Left kidney (tissue), 1 donor: ENCODE measurements at regions not wholly inside any gene's neighbourhood (a gene's known extent, or its start where the extent isn't known, plus 50 kb on each side); places are given as distances from the start of the nearest gene placed in this dataset.
"Not testable (repeated sequence)": the region's sequence is repeated elsewhere in the genome, so short reads cannot be mapped to it uniquely, and the experiment has no call there.

Experiments
- DNase-seq: peaks from one replicate; pipeline ENCODE4 v3.0.0-alpha.2; 2013

DNA sequence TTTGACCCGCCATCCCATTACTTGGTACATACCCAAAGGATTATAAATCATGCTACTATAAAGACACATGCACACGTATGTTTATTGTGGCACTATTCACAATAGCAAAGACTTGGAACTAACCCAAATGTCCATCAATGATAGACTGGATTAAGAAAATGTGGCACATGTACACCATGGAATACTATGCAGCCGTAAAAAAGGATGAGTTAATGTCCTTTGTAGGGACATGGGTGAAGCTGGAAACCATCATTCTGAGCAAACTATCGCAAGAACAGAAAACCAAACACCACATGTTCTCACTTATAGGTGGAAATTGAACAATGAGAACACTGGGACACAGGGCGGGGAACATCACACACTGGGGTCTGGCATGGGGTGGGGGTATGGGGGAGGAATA lies 57.1 kb upstream of the GMDS start:
- not testable (repeated sequence) for DNase-seq

DNA sequence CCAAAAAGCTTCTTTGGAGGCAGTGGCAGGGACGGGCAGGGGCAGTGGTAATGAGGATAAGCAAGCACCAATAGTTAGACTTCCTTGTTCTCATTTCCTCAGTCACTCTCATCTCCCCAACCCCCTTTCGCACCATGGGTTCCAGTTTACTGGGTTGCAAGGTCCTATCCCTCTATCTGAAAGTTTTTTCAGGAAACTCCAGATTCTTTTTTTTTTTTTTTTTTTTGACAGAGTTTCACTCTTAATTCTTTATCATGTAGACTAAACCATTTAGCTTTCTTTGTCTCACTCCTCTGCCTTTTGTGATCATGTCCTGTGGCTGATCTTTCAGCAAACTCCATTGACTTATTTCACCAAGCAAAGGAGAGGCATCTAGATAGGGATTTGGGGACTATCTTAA lies 51.4 kb upstream of the GMDS start:
- DNase-seq: no peak
